Progenitor cell of endocrine pancreas (in vitro differentiated cells): ENCODE measurements at regions not wholly inside any gene's neighbourhood (a gene's known extent, or its start where the extent isn't known, plus 50 kb on each side); places are given as distances from the start of the nearest gene placed in this dataset.

Source experiments
- DNase-seq: peaks from one replicate; pipeline ENCODE4 v3.0.0; 2021; ENCODE audit warnings: low spot score; ENCODE audit not compliant: unreplicated experiment
- H3K27ac Mint-ChIP-seq: 2 replicates; pipeline ENCODE4 v1.8.0; 2021; ENCODE audit warnings: mild to moderate bottlenecking, moderate library complexity, mixed read lengths
- H3K27me3 Mint-ChIP-seq: 2 replicates; pipeline ENCODE4 v1.8.0; 2021; ENCODE audit warnings: mixed read lengths
- H3K36me3 Mint-ChIP-seq: 2 replicates; pipeline ENCODE4 v1.8.0; 2022; ENCODE audit warnings: mixed read lengths; ENCODE audit not compliant: insufficient read depth
- H3K4me1 Mint-ChIP-seq: 2 replicates; pipeline ENCODE4 v1.8.0; 2021; ENCODE audit warnings: low read depth, mixed read lengths
- H3K4me3 Mint-ChIP-seq: 2 replicates; pipeline ENCODE4 v1.8.0; 2021; ENCODE audit warnings: low read depth, mild to moderate bottlenecking, moderate library complexity, mixed read lengths
- H3K9me3 Mint-ChIP-seq: 2 replicates; pipeline ENCODE4 v1.8.0; 2021; ENCODE audit warnings: low read depth, mixed read lengths
- CTCF ChIP-seq: fragments of 200-600 bp; sonication (generic); IDR thresholded peaks from one replicate; pipeline ENCODE4 v1.5.0; 2021; ENCODE audit warnings: antibody characterized with exemption, mild to moderate bottlenecking; ENCODE audit not compliant: unreplicated experiment

DNA sequence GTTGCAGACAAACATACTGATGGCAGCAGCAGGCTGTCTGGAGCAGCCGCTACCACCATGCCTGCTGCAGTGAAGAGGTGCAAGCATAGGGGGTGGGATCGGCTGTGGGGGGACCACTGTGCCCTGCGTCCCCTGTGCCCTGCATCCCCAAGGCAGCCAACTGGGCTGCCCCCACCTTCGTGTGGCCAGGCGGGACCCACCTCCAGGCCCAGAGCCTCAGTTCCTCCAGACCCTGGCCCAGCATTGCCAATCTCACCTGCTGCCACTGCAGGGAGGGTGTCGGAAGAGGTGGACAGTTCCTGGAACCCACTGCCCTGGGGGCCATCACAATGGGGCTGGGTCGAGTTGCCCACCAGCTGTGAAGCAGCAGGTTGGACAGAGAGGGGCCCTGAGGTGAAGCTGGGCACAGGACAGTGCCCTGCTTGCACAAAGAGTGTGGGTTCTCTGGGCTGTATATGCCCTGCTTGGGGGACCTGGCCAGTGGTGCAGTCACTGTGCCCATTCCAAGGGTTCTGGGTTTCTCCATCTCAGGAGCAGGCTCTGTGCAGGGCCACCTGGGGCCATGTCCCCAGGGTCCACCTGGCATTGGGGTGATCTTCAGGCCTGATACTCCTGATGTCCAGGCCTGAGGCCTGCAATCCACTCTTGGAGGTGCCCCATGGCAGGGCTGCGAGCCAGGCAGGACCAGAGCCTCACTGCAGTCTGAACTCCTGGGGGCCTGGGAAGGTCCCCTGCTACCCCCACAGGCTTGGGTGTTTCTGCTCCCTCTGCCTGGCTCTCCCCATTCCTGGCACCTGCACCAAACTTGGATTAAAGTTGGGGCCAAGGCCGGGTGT is 261.4 kb upstream of the NRIP1 start:
- Mint-ChIP-seq H3K27ac (no peak overlapping the region), H3K9me3 (no peaks in the 10 kb centered on the region), H3K27me3 (no peaks in the 10 kb centered on the region), H3K36me3 (no peaks in the 10 kb centered on the region), H3K4me1 (no peaks in the 10 kb centered on the region), H3K4me3 (no peak overlapping the region)
- DNase-seq, result no peak
- TF ChIP-seq CTCF, result no peak

DNA sequence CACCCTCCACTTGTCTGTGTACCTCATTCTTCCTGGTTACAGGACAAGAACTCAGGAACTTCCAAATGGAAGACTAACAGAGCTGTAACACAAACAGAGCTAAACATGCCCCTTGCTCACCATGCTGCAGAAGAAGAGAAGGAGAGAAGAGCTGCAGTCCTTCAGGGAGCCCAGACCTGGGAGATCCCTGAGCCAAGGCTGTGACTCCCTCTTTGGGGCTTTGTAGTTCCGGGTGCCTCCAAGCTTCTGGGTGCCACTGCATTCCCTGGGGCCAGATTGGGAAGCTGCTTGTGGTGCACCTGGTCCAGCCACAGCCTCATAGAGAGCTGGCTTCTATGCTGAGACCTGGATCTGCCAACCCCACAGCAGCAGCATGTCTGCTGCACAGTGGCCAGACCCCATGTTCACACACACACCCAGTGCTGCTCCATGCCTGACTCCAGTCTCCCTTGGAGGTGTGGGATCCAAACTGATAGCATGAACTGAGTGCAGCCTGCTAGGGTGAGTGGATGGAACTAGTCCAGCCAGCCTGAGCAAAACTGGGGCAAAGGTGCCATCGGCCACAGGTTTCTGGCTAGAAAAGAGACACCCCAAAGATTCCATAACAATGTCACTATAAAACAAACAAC is 263.0 kb upstream of the NRIP1 start:
- DNase-seq, result no peak
- H3K27ac Mint-ChIP-seq, result no peak overlapping the region
- no peaks in the 10 kb centered on the region for H3K9me3 Mint-ChIP-seq
- H3K4me3 Mint-ChIP-seq, result no peak overlapping the region
- no peaks in the 10 kb centered on the region for H3K27me3 Mint-ChIP-seq
- no peaks in the 10 kb centered on the region for H3K36me3 Mint-ChIP-seq
- no peak for TF ChIP-seq CTCF
- H3K4me1 Mint-ChIP-seq, result no peaks in the 10 kb centered on the region

- H3K27ac Mint-ChIP-seq, result no peak overlapping the region
- no peak for DNase-seq
- H3K4me3 Mint-ChIP-seq, result no peak overlapping the region
- no peaks in the 10 kb centered on the region for H3K36me3 Mint-ChIP-seq
- no peaks in the 10 kb centered on the region for H3K27me3 Mint-ChIP-seq
- TF ChIP-seq CTCF, result no peak
- no peaks in the 10 kb centered on the region for H3K4me1 Mint-ChIP-seq
- no peaks in the 10 kb centered on the region for H3K9me3 Mint-ChIP-seq
Measured at GRCh38 chr21:15329191-15329590, 264.4 kb upstream of the NRIP1 start.

DNA sequence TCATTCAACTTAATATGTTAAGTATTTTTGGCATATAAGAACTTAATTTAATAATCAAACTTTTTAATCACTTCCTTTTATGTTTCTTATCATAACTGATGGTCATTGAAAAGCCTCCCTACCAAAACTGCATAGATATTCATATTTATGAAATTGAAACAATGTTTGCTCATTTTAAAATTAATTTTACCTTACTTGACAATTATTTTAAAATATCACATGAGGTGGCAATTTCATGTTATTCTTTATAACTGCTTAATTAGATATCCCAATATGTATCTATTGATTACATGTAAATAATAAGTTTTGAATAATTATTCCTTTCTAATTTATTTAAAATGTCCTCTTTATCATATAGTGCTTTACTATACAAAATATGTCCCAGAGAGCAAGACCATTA is 266.1 kb upstream of the NRIP1 start:
- Mint-ChIP-seq H3K4me1 (no peaks in the 10 kb centered on the region), H3K9me3 (no peaks in the 10 kb centered on the region), H3K27me3 (no peaks in the 10 kb centered on the region), H3K4me3 (no peak overlapping the region), H3K36me3 (no peaks in the 10 kb centered on the region), H3K27ac (no peak overlapping the region)
- no peak for DNase-seq
- TF ChIP-seq CTCF, result no peak

DNA sequence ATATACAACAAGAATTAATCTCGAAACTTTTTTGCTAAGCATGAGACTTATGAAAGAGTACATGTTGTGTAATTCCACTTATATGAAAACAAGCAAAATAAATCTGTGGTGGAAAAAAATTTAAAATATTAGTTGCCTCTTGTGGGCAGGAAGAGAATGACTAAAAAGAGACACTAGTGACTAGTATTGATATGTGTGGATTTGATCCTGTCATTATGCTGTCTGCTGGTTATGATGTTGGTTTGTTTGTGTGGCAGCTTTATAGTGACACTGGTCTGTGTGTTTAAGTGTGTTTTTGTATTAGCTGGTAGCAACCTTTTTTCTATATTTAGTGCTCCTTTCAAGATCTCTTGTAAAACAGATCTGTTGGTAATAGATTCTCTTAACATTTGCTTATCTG is 267.8 kb upstream of the NRIP1 start:
- Mint-ChIP-seq H3K4me3 (no peak overlapping the region), H3K36me3 (no peaks in the 10 kb centered on the region), H3K4me1 (no peaks in the 10 kb centered on the region), H3K27ac (no peak overlapping the region), H3K9me3 (no peaks in the 10 kb centered on the region), H3K27me3 (no peaks in the 10 kb centered on the region)
- DNase-seq, result no peak
- no peak for TF ChIP-seq CTCF
